ENCODE measurements at regions not wholly inside any gene's neighbourhood (a gene's known extent, or its start where the extent isn't known, plus 50 kb on each side); places are given as distances from the start of the nearest gene placed in this dataset.

DNA sequence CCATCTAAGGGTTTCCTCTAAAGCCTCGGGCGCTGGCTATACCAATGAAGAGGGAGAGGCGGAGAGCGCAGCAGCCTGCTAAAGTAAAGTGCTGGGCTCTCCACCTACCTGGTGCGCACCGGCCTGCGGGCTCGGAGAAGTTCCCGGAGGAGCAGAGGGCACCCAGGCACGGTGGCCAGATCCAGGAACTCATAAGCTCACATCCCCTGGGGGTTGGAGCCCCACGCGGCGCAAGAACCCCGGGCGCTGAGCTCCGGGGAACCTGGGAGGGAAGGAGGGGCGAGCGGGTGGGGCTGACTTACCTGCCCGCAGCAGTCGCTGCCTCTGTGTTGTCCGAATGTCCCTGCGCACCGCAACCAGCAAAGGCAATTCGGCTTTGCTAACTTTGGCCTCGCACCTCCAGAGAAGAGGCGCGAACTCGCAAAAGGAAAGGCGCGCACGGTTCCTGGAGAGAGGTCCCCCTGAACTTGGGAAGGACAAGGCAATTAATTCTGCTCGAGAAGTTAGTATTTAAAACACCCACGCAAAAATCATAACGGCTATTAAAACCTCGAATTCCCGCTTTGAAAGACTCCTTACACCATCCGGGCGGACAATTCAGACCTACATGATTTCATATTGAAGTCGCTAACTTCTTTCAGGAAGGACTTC lies 127.6 kb upstream of the C11orf58 start:
- H3K27me3 Mint-ChIP-seq (ENCODE audit: insufficient read depth, unreplicated experiment) = no peaks in the 10 kb centered on the region
- CTCF ChIA-PET = no interaction called here
- DNase-seq = no peak
- H3K4me1 ChIP-seq = 0 out of 2 replicates have a peak, but pooled peaks cover 5% of the 10 kb centered on the region
- TF ChIP-seq, protein P1, sequence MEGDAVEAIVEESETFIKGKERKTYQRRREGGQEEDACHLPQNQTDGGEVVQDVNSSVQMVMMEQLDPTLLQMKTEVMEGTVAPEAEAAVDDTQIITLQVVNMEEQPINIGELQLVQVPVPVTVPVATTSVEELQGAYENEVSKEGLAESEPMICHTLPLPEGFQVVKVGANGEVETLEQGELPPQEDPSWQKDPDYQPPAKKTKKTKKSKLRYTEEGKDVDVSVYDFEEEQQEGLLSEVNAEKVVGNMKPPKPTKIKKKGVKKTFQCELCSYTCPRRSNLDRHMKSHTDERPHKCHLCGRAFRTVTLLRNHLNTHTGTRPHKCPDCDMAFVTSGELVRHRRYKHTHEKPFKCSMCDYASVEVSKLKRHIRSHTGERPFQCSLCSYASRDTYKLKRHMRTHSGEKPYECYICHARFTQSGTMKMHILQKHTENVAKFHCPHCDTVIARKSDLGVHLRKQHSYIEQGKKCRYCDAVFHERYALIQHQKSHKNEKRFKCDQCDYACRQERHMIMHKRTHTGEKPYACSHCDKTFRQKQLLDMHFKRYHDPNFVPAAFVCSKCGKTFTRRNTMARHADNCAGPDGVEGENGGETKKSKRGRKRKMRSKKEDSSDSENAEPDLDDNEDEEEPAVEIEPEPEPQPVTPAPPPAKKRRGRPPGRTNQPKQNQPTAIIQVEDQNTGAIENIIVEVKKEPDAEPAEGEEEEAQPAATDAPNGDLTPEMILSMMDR (IDR thresholded peaks at IDR 0.05; ENCODE audit: insufficient read depth in 1 of 2, low read depth in 1 of 2, low read length in 1 of 2, severe bottlenecking in 1 of 2, unreplicated experiment in 1 of 2) = no peak
- peaks cover 7% of the 10 kb centered on the region for H3K36me3 Mint-ChIP-seq (ENCODE audit: insufficient read depth, unreplicated experiment)
- H3K9me3 ChIP-seq = no peaks in the 10 kb centered on the region
- no TSS peak for BruUV-seq (replicated peaks)
- POLR2A ChIA-PET = no interaction called here
- no peaks in the 10 kb centered on the region for H3K9me3 Mint-ChIP-seq (ENCODE audit: unreplicated experiment)
- no peaks in the 10 kb centered on the region for H3K36me3 ChIP-seq (ENCODE audit: control insufficient read depth, insufficient read depth, low read length)
- intact Hi-C loops (cut with micrococcal nuclease; ENCODE audit: unreplicated experiment) = loop anchor here (5.0 kb wide), 2 partner anchors 609 to 709 kb away; no protein-coding TSS in a partner anchor
- no peak overlapping the region for H3K4me3 Mint-ChIP-seq (ENCODE audit: unreplicated experiment)
- peaks cover 7% of the 10 kb centered on the region for H3K4me1 Mint-ChIP-seq (ENCODE audit: low read depth, unreplicated experiment)
- H3K4me3 ChIP-seq (ENCODE audit: low read depth, low read length) = no peak overlapping the region
- H3K27ac Mint-ChIP-seq (ENCODE audit: unreplicated experiment) = no peak overlapping the region
- no peaks in the 10 kb centered on the region; the same call in none of the 2 replicates for H3K27me3 ChIP-seq (replicated peaks; ENCODE audit: control insufficient read depth, insufficient read depth, low read length)

- no peak for DNase-seq
- H3K36me3 ChIP-seq (ENCODE audit: control insufficient read depth, insufficient read depth, low read length) = no peaks in the 10 kb centered on the region
- intact Hi-C loops (cut with micrococcal nuclease; ENCODE audit: unreplicated experiment) = loop anchor here (5.0 kb wide), 2 partner anchors 608 to 708 kb away; no protein-coding TSS in a partner anchor
- CTCF ChIA-PET = no interaction called here
- H3K27me3 ChIP-seq (replicated peaks; ENCODE audit: control insufficient read depth, insufficient read depth, low read length) = no peaks in the 10 kb centered on the region; the same call in none of the 2 replicates
- H3K9me3 ChIP-seq = no peaks in the 10 kb centered on the region
- POLR2A ChIA-PET = no interaction called here
- TF ChIP-seq, protein P1 (IDR thresholded peaks at IDR 0.05; ENCODE audit: insufficient read depth in 1 of 2, low read depth in 1 of 2, low read length in 1 of 2, severe bottlenecking in 1 of 2, unreplicated experiment in 1 of 2) = no peak
- Mint-ChIP-seq H3K27me3 (ENCODE audit: insufficient read depth, unreplicated experiment) (no peaks in the 10 kb centered on the region), H3K9me3 (ENCODE audit: unreplicated experiment) (no peaks in the 10 kb centered on the region), H3K4me3 (ENCODE audit: unreplicated experiment) (no peak overlapping the region), H3K27ac (ENCODE audit: unreplicated experiment) (no peak overlapping the region), H3K36me3 (ENCODE audit: insufficient read depth, unreplicated experiment) (peaks cover 7% of the 10 kb centered on the region), H3K4me1 (ENCODE audit: low read depth, unreplicated experiment) (peaks cover 7% of the 10 kb centered on the region)
- H3K4me1 ChIP-seq = 0 out of 2 replicates have a peak, but pooled peaks cover 5% of the 10 kb centered on the region
- no peak overlapping the region for H3K4me3 ChIP-seq (ENCODE audit: low read depth, low read length)
- no TSS peak for BruUV-seq (replicated peaks)
These were observed 128.2 kb upstream of the C11orf58 start for GRCh38 chr11:16610213-16610737.

- POLR2A ChIA-PET = no interaction called here
- Histone ChIP-seq H3K4me1 (0 out of 2 replicates have a peak, but pooled peaks cover 5% of the 10 kb centered on the region), H3K9me3 (no peaks in the 10 kb centered on the region), H3K4me3 (ENCODE audit: low read depth, low read length) (no peak overlapping the region), H3K36me3 (ENCODE audit: control insufficient read depth, insufficient read depth, low read length) (no peaks in the 10 kb centered on the region), H3K27me3 (replicated peaks; ENCODE audit: control insufficient read depth, insufficient read depth, low read length) (no peaks in the 10 kb centered on the region; the same call in none of the 2 replicates)
- Mint-ChIP-seq H3K27me3 (ENCODE audit: insufficient read depth, unreplicated experiment) (no peaks in the 10 kb centered on the region), H3K27ac (ENCODE audit: unreplicated experiment) (no peak overlapping the region), H3K36me3 (ENCODE audit: insufficient read depth, unreplicated experiment) (peaks cover 7% of the 10 kb centered on the region), H3K9me3 (ENCODE audit: unreplicated experiment) (no peaks in the 10 kb centered on the region), H3K4me1 (ENCODE audit: low read depth, unreplicated experiment) (peaks cover 7% of the 10 kb centered on the region), H3K4me3 (ENCODE audit: unreplicated experiment) (no peak overlapping the region)
- CTCF ChIA-PET = no interaction called here
- no peak for DNase-seq
- TF ChIP-seq, protein P1 (IDR thresholded peaks at IDR 0.05; ENCODE audit: insufficient read depth in 1 of 2, low read depth in 1 of 2, low read length in 1 of 2, severe bottlenecking in 1 of 2, unreplicated experiment in 1 of 2) = no peak
- no TSS peak for BruUV-seq (replicated peaks)
- intact Hi-C loops (cut with micrococcal nuclease; ENCODE audit: unreplicated experiment) = loop anchor here (5.0 kb wide), 5 partner anchors 152 to 707 kb away; partner anchors contain the start of gene SOX6
These were observed 128.7 kb upstream of the C11orf58 start for GRCh38 chr11:16609769-16610168.
